Right cardiac atrium (tissue), 5 donors: ENCODE measurements at regions not wholly inside any gene's neighbourhood (a gene's known extent, or its start where the extent isn't known, plus 50 kb on each side); places are given as distances from the start of the nearest gene placed in this dataset.

Experiments
- ATAC-seq, 2 donors: fragments of 200-7000 bp; cut with Tn5 transposase; one replicate each; pipeline versions ENCODE4 v1.8.0 to v1.9.1; 2020; ENCODE audit warnings: moderate library complexity in 2 of 2, mild to moderate bottlenecking in 1 of 2
- DNase-seq, 3 donors: peaks; one replicate each; pipeline ENCODE4 v3.0.0-alpha.2; 2020
- H3K27ac ChIP-seq: one replicate; pipeline ENCODE4 v1.5.1; 2013; ENCODE audit warnings: mild to moderate bottlenecking, low read length, control low read depth, moderate library complexity
- H3K27me3 ChIP-seq: one replicate; pipeline ENCODE4 v1.6.1; 2013; ENCODE audit not compliant: control insufficient read depth, insufficient read depth
- H3K4me1 ChIP-seq: one replicate; pipeline ENCODE4 v1.6.1; 2013; ENCODE audit warnings: low read length; ENCODE audit not compliant: control insufficient read depth, insufficient read depth
- H3K4me3 ChIP-seq: one replicate; pipeline ENCODE4 v1.5.1; 2013; ENCODE audit warnings: low read length, control low read depth
- H3K9me3 ChIP-seq: one replicate; pipeline ENCODE4 v1.6.1; 2013; ENCODE audit warnings: low read length; ENCODE audit not compliant: control insufficient read depth
- WGBS: extraction: QIAGEN DNeasy Blood & Tissue Kit; methylation state at CpG from one replicate; pipeline ENCODE4 v1.1.7; 2013; 5-methylcytosine and 5-hydroxymethylcytosine counted together
- intact Hi-C, 4 donors: fragments of 100-400 bp; cut with DNase I; formaldehyde crosslinking; loops; one replicate each; pipeline versions ENCODE4 v1.11.0 to v1.14.0; 2022 to 2023
- donor health status: healthy with polysubstance abuse.
- donor health status: DM: no; HTN: yes; CAD: no.
- donor health status: DM: no; HTN: no; CAD: no.
- donor health status: DM: no; HTN: yes; CAD: no; lungs with severe emphysema.
- donor health status: DM: yes; HTN: yes; CAD: no.

DNA sequence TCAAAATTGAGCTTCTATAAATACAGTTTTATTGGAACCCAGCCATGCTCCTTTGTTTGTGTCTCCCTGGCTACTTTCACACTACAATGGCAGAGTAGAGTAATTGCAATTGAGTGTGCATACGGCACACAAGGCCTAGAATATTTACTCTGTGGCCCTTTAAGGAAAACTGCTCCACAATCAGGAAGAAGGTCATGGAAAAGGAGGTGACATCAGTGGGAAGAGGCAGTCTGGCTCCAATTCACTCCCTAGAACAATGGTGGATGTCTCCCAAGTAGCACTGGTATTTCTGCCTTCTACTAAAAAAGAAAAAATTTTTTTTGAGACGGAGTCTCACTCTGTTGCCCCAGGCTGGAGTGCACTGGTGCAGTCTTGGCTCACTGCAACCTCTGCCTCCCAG is 51.3 kb downstream of the KRTAP19-8 start:
- Histone ChIP-seq H3K27ac (peak overlapping the region; percentile 35), H3K9me3 (no peaks in the 10 kb centered on the region), H3K27me3 (no peaks in the 10 kb centered on the region), H3K4me1 (peaks cover 1% of the 10 kb centered on the region), H3K4me3 (no peak overlapping the region)
- intact Hi-C loops = no loop called here
- peak; percentile 59 to 93 for ATAC-seq
- DNase-seq = no peak
- 34% methylated on average over 2 of the region's 2 CpGs for WGBS

DNA sequence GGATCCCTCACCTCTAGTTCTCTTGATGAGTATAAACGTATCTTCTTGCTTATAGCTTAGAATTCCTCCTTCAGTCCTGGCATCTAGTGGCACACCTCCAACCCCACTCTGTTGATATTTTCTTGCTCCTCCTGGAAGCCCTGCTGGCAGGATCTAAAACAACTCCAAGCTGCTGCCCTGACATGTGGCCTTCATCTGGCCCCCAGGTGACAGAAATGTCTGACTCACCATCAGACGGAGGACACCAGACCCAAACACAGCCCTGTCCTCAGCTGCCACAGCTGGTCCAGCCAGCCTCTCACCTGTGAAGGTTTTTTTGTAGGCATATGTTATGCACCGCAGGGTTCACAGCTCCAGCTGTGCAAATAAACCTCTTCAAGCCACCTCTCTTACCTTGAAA is 53.4 kb downstream of the KRTAP19-8 start:
- WGBS = 84% methylated on average over 3 of the region's 3 CpGs
- no peak for DNase-seq
- H3K4me1 ChIP-seq = peaks cover under 1% of the 10 kb centered on the region
- H3K9me3 ChIP-seq = no peaks in the 10 kb centered on the region
- H3K4me3 ChIP-seq = no peak overlapping the region
- H3K27me3 ChIP-seq = no peaks in the 10 kb centered on the region
- intact Hi-C loops = no loop called here
- no peak overlapping the region for H3K27ac ChIP-seq
- ATAC-seq = no peak

GRCh38 chr21:30981403-30981802 is 56.9 kb downstream of the KRTAP19-8 start:
- ATAC-seq (no peak), DNase-seq (no peak)
- 55% methylated on average over 1 of the region's 1 CpG for WGBS
- Histone ChIP-seq H3K9me3 (no peaks in the 10 kb centered on the region), H3K27me3 (no peaks in the 10 kb centered on the region), H3K4me3 (no peak overlapping the region), H3K27ac (no peak overlapping the region), H3K4me1 (no peaks in the 10 kb centered on the region)
- intact Hi-C loops = no loop called here

DNA sequence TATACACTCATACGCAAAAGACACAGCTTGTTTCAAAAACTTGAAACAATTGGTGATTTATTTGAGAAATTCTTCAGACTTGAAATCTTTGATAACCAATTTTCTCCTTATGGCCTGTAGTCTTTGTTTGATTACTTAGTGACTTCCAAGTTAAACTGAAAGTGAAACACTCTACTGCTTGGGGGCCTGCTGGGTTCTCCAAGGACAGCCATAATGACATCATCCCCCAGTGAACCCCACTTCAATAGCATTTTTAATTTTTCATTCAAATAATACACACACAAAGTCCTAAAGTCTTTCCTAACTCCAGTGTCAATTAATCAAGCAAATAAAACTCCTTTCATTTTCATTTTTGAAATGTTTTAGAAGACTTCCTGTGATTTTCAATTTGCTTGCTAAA is 59.2 kb downstream of the KRTAP19-8 start:
- ATAC-seq (no peak), DNase-seq (no peak)
- intact Hi-C loops = no loop called here
- no peak overlapping the region for H3K4me3 ChIP-seq
- WGBS = 82% methylated on average over 1 of the region's 1 CpG
- H3K27me3 ChIP-seq = no peaks in the 10 kb centered on the region
- no peaks in the 10 kb centered on the region for H3K9me3 ChIP-seq
- H3K27ac ChIP-seq = no peak overlapping the region
- H3K4me1 ChIP-seq = no peaks in the 10 kb centered on the region

DNA sequence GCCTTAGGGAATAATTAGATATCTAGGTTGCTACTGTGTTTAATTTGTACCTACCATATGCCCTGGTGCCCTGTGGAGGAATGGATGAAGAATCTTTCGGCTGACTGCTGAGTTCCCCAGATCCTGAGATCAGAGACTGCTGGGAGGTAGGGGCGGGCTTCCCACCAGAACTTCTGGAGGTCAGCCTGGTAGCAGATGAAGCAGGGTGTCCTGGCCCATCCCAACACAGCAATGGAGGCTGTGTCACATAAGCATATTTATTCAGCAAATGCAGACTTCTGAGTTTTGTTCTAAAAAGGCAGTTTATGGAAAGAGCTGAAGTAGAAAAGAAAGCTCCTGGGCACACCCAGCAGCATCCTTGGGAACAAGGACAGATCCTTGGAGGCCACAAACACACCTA is 74.0 kb downstream of the KRTAP19-8 start:
- no peak for ATAC-seq
- WGBS = 90% methylated on average over 2 of the region's 2 CpGs
- intact Hi-C loops = no loop called here
- Histone ChIP-seq H3K27me3 (no peaks in the 10 kb centered on the region), H3K27ac (no peak overlapping the region), H3K9me3 (no peaks in the 10 kb centered on the region), H3K4me1 (no peaks in the 10 kb centered on the region), H3K4me3 (no peak overlapping the region)
- DNase-seq = no peak

DNA sequence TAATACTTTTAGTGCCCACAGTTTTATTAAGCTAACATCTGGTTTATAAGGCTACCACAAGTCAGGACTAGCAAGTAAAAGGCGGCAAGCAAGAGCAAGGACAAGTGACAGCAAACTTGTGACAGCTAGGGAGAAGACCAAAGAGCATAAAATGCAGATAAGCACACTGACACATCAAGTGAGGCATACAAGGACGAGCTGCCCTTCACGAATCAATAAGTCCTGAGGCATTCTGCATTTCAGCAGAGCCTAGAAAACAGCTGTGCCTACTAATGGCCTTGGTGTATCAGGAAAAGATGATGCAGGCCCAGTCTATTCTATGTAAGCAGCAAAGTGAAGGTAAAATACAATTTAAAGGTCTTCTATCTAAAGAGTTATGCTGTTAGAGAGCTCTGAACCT is 74.8 kb downstream of the KRTAP19-8 start:
- no peak for ATAC-seq
- H3K4me1 ChIP-seq = no peaks in the 10 kb centered on the region
- DNase-seq = no peak
- 57% methylated on average over 3 of the region's 3 CpGs for WGBS
- H3K9me3 ChIP-seq = no peaks in the 10 kb centered on the region
- no peak overlapping the region for H3K27ac ChIP-seq
- intact Hi-C loops = no loop called here
- no peaks in the 10 kb centered on the region for H3K27me3 ChIP-seq
- H3K4me3 ChIP-seq = no peak overlapping the region

DNA sequence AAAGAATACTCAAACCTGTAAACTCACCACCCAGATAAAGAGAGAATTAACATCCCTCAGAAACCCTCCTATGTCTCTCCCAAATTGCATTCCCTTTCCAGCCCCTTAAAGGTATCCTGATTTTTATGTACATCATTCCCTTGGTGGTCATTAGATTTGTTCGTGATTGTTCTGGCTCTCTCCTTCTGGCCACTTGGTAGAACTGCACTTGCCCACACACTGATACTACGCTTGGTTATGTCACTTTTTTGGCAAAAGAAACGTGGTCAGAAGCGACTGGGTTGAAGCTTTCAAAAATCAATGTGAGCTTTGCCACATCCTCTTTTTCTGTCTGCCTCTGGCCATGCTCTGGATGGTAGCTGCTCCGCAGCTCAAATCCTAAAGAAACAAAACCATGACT is 76.3 kb downstream of the KRTAP19-8 start:
- intact Hi-C loops = no loop called here
- DNase-seq (no peak), ATAC-seq (no peak)
- 57% methylated on average over 5 of the region's 5 CpGs for WGBS
- no peaks in the 10 kb centered on the region for H3K27me3 ChIP-seq
- peaks cover 2% of the 10 kb centered on the region for H3K4me1 ChIP-seq
- H3K27ac ChIP-seq = no peak overlapping the region
- H3K4me3 ChIP-seq = no peak overlapping the region
- no peaks in the 10 kb centered on the region for H3K9me3 ChIP-seq

GRCh38 chr21:30958741-30959140 is 77.4 kb upstream of the KRTAP11-1 start:
- ATAC-seq = peak; percentile 85 to 91
- intact Hi-C loops = no loop called here
- DNase-seq = no peak
- Histone ChIP-seq H3K27me3 (no peaks in the 10 kb centered on the region), H3K4me1 (peaks cover 2% of the 10 kb centered on the region), H3K4me3 (no peak overlapping the region), H3K27ac (no peak overlapping the region), H3K9me3 (no peaks in the 10 kb centered on the region)
- WGBS = 45% methylated on average over 7 of the region's 7 CpGs

DNA sequence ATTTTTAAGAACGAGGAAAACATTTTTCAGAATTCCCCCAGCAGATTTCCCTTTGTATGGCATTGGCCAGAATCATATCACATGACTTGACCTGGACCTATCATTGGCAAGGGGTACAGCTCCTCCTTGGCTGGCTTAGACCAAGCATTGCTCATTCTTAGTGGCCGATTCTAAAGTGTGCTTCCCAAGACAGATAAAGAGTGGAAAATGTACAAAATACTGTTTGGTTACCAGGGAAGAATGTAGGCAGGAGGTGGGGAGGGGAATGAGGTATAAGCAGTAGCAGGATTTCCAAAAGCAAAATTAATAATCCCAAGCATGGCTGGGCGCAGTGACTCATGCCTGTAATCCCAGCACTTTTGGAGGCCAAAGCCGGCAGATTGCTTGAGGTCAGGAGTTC is 75.6 kb upstream of the KRTAP11-1 start:
- no peak overlapping the region for H3K4me3 ChIP-seq
- DNase-seq (peak; percentile 21 to 53 (median 41)), ATAC-seq (peak; percentile 44 to 61)
- H3K4me1 ChIP-seq = peaks cover 2% of the 10 kb centered on the region
- H3K9me3 ChIP-seq = no peaks in the 10 kb centered on the region
- intact Hi-C loops = no loop called here
- 56% methylated on average over 4 of the region's 4 CpGs for WGBS
- H3K27ac ChIP-seq = no peak overlapping the region
- H3K27me3 ChIP-seq = no peaks in the 10 kb centered on the region

GRCh38 chr21:30953605-30954004 is 72.2 kb upstream of the KRTAP11-1 start:
- H3K4me1 ChIP-seq = peaks cover 2% of the 10 kb centered on the region
- H3K4me3 ChIP-seq = no peak overlapping the region
- no peak overlapping the region for H3K27ac ChIP-seq
- ATAC-seq = peak; percentile 34 to 54
- H3K27me3 ChIP-seq = no peaks in the 10 kb centered on the region
- H3K9me3 ChIP-seq = no peaks in the 10 kb centered on the region
- WGBS = 35% methylated on average over 2 of the region's 2 CpGs
- intact Hi-C loops = no loop called here
- no peak for DNase-seq

DNA sequence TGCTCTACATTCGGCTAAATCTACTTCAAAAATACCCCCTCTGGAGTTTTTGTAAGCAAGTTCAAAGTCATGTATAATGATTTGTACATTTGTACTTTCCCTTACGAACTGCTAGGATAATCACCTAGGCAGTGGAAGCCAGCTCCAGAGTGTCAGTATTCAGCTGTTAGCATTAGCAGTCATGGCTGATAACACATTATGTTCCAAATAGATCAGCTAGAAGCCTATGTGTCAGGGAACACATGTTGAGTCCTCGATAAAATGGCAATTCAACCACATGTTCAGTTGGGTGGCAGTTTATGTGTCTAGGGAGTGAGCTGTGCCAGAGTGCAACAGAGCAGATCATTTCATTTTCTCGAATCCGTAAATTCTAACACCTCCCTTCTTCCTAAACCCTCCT is 65.8 kb upstream of the KRTAP11-1 start:
- no peaks in the 10 kb centered on the region for H3K27me3 ChIP-seq
- H3K4me1 ChIP-seq = no peaks in the 10 kb centered on the region
- intact Hi-C loops = no loop called here
- H3K9me3 ChIP-seq = no peaks in the 10 kb centered on the region
- H3K27ac ChIP-seq = no peak overlapping the region
- ATAC-seq = no peak
- H3K4me3 ChIP-seq = no peak overlapping the region
- DNase-seq = no peak
- WGBS = 83% methylated on average over 5 of the region's 5 CpGs

GRCh38 chr21:30943920-30944319 is 62.5 kb upstream of the KRTAP11-1 start:
- Histone ChIP-seq H3K27ac (no peak overlapping the region), H3K4me1 (no peaks in the 10 kb centered on the region), H3K4me3 (no peak overlapping the region), H3K27me3 (no peaks in the 10 kb centered on the region), H3K9me3 (no peaks in the 10 kb centered on the region)
- no peak for ATAC-seq
- DNase-seq = no peak
- intact Hi-C loops = no loop called here
- 71% methylated on average over 5 of the region's 5 CpGs for WGBS
